ENCODE measurements at regions not wholly inside any gene's neighbourhood (a gene's known extent, or its start where the extent isn't known, plus 50 kb on each side); places are given as distances from the start of the nearest gene placed in this dataset.

GRCh38 chr3:11721479-11721878, 77.8 kb upstream of the VGLL4 start:
- TF ChIP-seq CTCF (IDR thresholded peaks at IDR 0.05) (no peak), POLR2A (IDR thresholded peaks at IDR 0.05) (no peak)

All from body of pancreas (tissue), 4 donors.